ENCODE measurements at regions not wholly inside any gene's neighbourhood (a gene's known extent, or its start where the extent isn't known, plus 50 kb on each side); places are given as distances from the start of the nearest gene placed in this dataset.
"Not testable (repeated sequence)": the region's sequence is repeated elsewhere in the genome, so short reads cannot be mapped to it uniquely, and the experiment has no call there.

GRCh38 chr1:196090226-196090625 lies 518.0 kb downstream of the KCNT2 start:
- no peak for DNase-seq (ENCODE audit: low read depth in 2 of 2)

GRCh38 chr1:196088541-196088940 lies 519.7 kb downstream of the KCNT2 start:
- no peak for DNase-seq (ENCODE audit: low read depth in 2 of 2)

- no peak for DNase-seq (ENCODE audit: low read depth in 2 of 2)
Measured at GRCh38 chr1:196078691-196079090, 529.5 kb downstream of the KCNT2 start.

GRCh38 chr1:196075621-196076020 lies 532.6 kb downstream of the KCNT2 start:
- no peak for DNase-seq (ENCODE audit: low read depth in 2 of 2)

GRCh38 chr1:196074182-196074581 lies 534.1 kb downstream of the KCNT2 start:
- DNase-seq (ENCODE audit: low read depth in 2 of 2) = no peak

GRCh38 chr1:196071447-196071846 lies 536.8 kb downstream of the KCNT2 start:
- no peak for DNase-seq (ENCODE audit: low read depth in 2 of 2)

GRCh38 chr1:196070940-196071339 lies 537.3 kb downstream of the KCNT2 start:
- no peak for DNase-seq (ENCODE audit: low read depth in 2 of 2)

GRCh38 chr1:196063952-196064351 lies 544.3 kb downstream of the KCNT2 start:
- no peak for DNase-seq (ENCODE audit: low read depth in 2 of 2)

GRCh38 chr1:196063294-196063693 lies 544.9 kb downstream of the KCNT2 start:
- DNase-seq (ENCODE audit: low read depth in 2 of 2) = no peak

- DNase-seq (ENCODE audit: low read depth in 2 of 2) = no peak
Measured at GRCh38 chr1:196060539-196060938, 547.7 kb downstream of the KCNT2 start.

GRCh38 chr1:196059210-196059609 lies 549.0 kb downstream of the KCNT2 start:
- no peak for DNase-seq (ENCODE audit: low read depth in 2 of 2)

- no peak for DNase-seq (ENCODE audit: low read depth in 2 of 2)
Measured at GRCh38 chr1:196056966-196057365, 551.3 kb downstream of the KCNT2 start.

GRCh38 chr1:196049407-196049806 lies 558.8 kb downstream of the KCNT2 start:
- DNase-seq (ENCODE audit: low read depth in 2 of 2) = no peak

- DNase-seq (ENCODE audit: low read depth in 2 of 2) = no peak
Measured at GRCh38 chr1:196043268-196043667, 565.0 kb downstream of the KCNT2 start.

GRCh38 chr1:196034080-196034706 lies 574.0 kb downstream of the KCNT2 start:
- DNase-seq (ENCODE audit: low read depth in 2 of 2) = no peak

- not testable (repeated sequence) for DNase-seq (ENCODE audit: low read depth in 2 of 2)
Measured at GRCh38 chr1:196031387-196031786, 576.9 kb downstream of the KCNT2 start.

- no peak for DNase-seq (ENCODE audit: low read depth in 2 of 2)
Measured at GRCh38 chr1:196030455-196030854, 577.8 kb downstream of the KCNT2 start.

GRCh38 chr1:196029410-196029809 lies 578.8 kb downstream of the KCNT2 start:
- DNase-seq (ENCODE audit: low read depth in 2 of 2) = no peak

GRCh38 chr1:196027127-196027526 lies 581.1 kb downstream of the KCNT2 start:
- no peak for DNase-seq (ENCODE audit: low read depth in 2 of 2)

- not testable (repeated sequence) for DNase-seq (ENCODE audit: low read depth in 2 of 2)
Measured at GRCh38 chr1:196021174-196021573, 587.1 kb downstream of the KCNT2 start.

GRCh38 chr1:196009362-196009761 lies 598.9 kb downstream of the KCNT2 start:
- DNase-seq (ENCODE audit: low read depth in 2 of 2) = no peak

GRCh38 chr1:196007763-196008162 lies 600.5 kb downstream of the KCNT2 start:
- no peak for DNase-seq (ENCODE audit: low read depth in 2 of 2)

GRCh38 chr1:196005426-196005825 lies 602.8 kb downstream of the KCNT2 start:
- no peak for DNase-seq (ENCODE audit: low read depth in 2 of 2)

GRCh38 chr1:196004388-196004787 lies 603.9 kb downstream of the KCNT2 start:
- not testable (repeated sequence) for DNase-seq (ENCODE audit: low read depth in 2 of 2)
